ENCODE measurements at regions not wholly inside any gene's neighbourhood (a gene's known extent, or its start where the extent isn't known, plus 50 kb on each side); places are given as distances from the start of the nearest gene placed in this dataset.

DNA sequence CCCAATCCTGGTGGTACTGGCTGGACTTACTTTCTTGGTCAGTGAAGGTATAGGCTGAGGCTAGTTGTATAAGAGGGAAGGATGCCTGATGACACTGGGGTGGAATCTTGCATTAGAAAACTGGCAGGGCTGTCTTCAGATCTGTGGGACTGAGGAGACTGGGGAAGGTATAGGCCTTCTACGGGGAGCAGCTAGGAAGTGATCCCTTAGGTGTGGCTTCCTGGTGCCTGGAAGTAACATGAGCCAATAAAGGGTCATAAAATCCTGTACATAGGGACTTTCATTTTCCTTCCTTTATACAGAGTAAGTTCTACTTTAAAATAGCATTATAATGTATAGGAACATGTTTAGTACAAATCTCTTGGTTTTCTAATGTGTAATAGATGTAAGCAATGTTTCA lies 716.8 kb downstream of the LRFN5 start:
- no peak for TF ChIP-seq CTCF (IDR thresholded peaks at IDR 0.05)
- no peak for TF ChIP-seq POLR2A (IDR thresholded peaks at IDR 0.05)

Measured in lower leg skin (tissue), 3 donors.